ENCODE measurements at regions not wholly inside any gene's neighbourhood (a gene's known extent, or its start where the extent isn't known, plus 50 kb on each side); places are given as distances from the start of the nearest gene placed in this dataset.
"Not testable (repeated sequence)": the region's sequence is repeated elsewhere in the genome, so short reads cannot be mapped to it uniquely, and the experiment has no call there.

DNA sequence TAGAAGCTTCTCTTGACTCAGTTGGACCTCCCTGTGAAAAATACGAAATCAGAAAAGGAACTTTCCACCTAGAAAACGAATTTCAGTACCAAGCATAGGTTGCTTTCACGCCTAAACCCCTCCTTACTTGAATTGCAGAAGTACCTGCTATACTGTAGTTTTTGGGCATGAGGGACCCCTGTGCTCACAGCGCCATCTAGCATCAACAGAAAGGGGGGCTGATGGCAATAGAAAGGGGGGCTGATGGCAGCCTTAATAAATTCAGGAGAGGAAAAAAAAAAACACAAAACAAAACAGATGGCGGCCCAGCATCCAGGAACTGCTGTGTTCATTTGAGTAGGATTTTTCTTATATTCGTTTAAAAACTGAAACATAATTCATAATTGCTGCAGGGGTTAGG, 96.7 kb downstream of the NPAP1 start:
- DNase-seq: no peak
- Mint-ChIP-seq H3K9me3 (peaks cover 10 to 27% of the 10 kb centered on the region in 2 donors), H3K36me3 (ENCODE audit: insufficient read depth) (peaks cover 4% of the 10 kb centered on the region), H3K27ac (no peak overlapping the region), H3K4me3 (no peak overlapping the region), H3K27me3 (no peaks in the 10 kb centered on the region), H3K4me1 (ENCODE audit: low read depth in 2 of 2) (peaks cover 0 to 3% of the 10 kb centered on the region in 2 donors)
- ATAC-seq (replicated peaks): no peak

DNA sequence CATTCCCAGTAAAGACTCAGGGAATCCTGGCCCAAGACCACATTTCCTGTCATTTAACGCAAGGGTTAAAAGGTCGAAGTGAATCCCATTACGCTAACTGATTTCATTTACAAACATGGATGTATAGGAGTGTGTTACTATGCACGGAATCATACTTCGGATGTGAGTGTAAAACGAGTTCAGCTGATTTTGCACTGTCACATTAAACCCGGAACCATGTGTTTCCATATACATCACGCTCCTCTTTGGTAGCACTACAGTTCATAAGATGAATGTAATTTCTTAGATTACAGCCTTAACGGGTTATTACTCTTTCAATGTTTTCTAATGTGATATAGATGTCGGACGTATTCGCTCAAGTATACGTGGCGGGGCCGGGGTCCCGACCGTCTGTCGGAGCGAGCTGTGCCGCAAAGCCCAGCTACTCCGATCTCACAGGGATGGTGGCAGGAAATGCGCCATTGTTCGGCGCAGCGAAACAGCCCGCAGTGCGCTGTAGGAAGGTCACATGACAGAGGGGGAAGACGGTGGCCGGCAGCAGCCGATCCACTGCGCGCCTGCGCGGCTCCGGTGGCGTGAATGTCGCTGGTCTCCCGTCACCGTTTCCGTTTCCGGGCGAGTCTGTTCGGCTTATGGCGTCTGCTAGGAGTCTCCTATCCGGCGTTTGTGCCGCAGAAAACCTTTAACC, 97.3 kb downstream of the NPAP1 start:
- peak overlapping the region; percentile 63 to 78 for H3K4me3 Mint-ChIP-seq

DNA sequence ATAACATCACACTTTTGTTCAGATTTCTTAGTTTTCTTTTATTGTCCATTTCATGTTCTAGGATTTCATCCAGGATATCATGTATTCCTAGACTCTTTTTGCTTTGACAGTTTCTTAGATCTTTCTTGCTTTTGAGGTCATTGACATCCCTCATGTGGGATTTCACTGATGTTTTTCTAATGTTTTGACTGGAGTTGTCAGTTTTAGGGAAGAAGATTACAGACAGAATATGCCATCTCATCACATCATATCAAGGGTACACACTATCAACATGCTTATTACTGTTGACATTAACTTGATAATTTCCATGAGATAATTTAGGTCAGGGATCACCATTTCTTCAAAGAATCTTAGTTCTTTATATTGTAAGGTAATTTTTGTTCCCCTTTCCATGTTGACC, 101.7 kb downstream of the NPAP1 start:
- Mint-ChIP-seq H3K4me1 (ENCODE audit: low read depth in 2 of 2) (peaks cover 0 to 3% of the 10 kb centered on the region in 2 donors), H3K27me3 (no peaks in the 10 kb centered on the region), H3K9me3 (peaks cover 7 to 18% of the 10 kb centered on the region in 2 donors), H3K4me3 (no peak overlapping the region), H3K36me3 (ENCODE audit: insufficient read depth) (peaks cover 4% of the 10 kb centered on the region), H3K27ac (no peak overlapping the region)
- ATAC-seq (replicated peaks) (no peak), DNase-seq (no peak)

More for the DNA sequence above, 97.3 kb downstream of the NPAP1 start:
- ATAC-seq (replicated peaks) (peak; percentile 89), DNase-seq (peak; percentile 13 to 39 (median 13))
- Mint-ChIP-seq H3K4me1 (ENCODE audit: low read depth in 2 of 2) (peaks cover 0 to 3% of the 10 kb centered on the region in 2 donors), H3K36me3 (ENCODE audit: insufficient read depth) (peaks cover 4% of the 10 kb centered on the region), H3K27me3 (no peaks in the 10 kb centered on the region), H3K9me3 (peaks cover 10 to 27% of the 10 kb centered on the region in 2 donors), H3K27ac (peak overlapping the region in 1 of 2 donors; percentile 6)

DNA sequence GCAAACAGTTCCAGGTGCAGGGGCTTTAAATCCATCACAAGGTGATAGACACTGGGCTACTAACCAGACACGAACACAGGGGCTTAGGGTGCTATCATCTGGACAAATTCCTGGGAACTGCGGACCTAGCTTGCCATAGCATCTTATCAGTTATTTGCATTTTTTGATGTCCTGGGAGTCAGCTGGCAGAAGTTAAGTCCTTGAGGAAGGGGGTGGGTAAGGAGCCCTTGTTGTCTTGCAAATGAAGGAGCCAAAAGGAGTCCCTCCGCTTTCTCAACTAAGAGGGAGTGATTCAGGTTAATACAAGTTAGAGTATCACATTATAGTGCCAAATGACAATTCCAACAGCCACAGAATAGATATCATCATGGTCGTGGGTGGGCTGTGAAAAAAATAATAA, 108.9 kb downstream of the NPAP1 start:
- H3K27me3 Mint-ChIP-seq: no peaks in the 10 kb centered on the region
- ATAC-seq (replicated peaks) (no peak), DNase-seq (no peak)
- no peak overlapping the region for H3K27ac Mint-ChIP-seq
- H3K36me3 Mint-ChIP-seq (ENCODE audit: insufficient read depth): no peaks in the 10 kb centered on the region
- no peaks in the 10 kb centered on the region for H3K4me1 Mint-ChIP-seq (ENCODE audit: low read depth in 2 of 2)
- peaks cover 4 to 14% of the 10 kb centered on the region in 2 donors for H3K9me3 Mint-ChIP-seq
- no peak overlapping the region for H3K4me3 Mint-ChIP-seq

DNA sequence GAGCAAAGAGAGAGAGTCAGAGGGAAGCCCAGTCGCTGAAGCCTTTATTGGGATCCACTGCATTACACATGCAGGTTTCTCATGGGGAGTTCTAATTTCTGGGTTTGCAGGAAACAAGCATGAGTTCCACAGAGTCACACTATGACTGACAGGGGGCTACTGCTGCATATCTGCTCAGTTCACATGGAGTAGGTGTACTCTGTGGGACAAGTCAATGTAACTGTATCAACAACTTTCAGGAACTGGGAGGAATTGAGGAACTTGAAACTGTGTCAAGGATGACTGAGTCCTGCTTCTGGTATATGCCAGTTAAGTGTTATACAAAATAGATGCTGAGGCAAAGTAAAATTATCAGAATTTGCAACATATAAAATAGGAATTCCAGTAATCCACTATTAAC, 110.8 kb downstream of the NPAP1 start:
- Mint-ChIP-seq H3K9me3 (peaks cover 7 to 14% of the 10 kb centered on the region in 2 donors), H3K27me3 (no peaks in the 10 kb centered on the region), H3K27ac (no peak overlapping the region), H3K4me1 (ENCODE audit: low read depth in 2 of 2) (no peaks in the 10 kb centered on the region), H3K36me3 (ENCODE audit: insufficient read depth) (no peaks in the 10 kb centered on the region), H3K4me3 (no peak overlapping the region)
- ATAC-seq (replicated peaks): no peak
- DNase-seq: no peak

DNA sequence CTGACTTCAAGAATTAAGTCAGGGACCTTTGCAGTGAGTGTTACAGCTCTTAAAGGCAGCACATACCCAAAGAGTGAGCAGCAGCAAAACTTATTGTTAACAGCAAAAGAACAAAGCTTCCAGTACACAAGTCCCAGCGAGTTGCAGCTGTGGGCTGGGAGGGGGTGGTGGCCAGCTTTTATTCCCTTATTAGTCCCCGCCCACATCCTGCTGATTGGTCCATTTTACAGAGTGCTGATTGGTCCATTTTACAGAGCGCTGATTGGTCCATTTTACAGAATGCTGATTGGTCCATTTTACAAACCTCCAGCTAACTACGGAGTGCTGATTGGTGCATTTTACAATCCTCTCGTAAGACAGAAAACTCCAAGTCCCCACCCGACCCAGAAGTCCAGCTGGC, 127.0 kb downstream of the NPAP1 start:
- not testable (repeated sequence) for ATAC-seq (replicated peaks); H3K27ac Mint-ChIP-seq; H3K4me3 Mint-ChIP-seq; H3K27me3 Mint-ChIP-seq; H3K4me1 Mint-ChIP-seq (ENCODE audit: low read depth in 2 of 2); DNase-seq; H3K36me3 Mint-ChIP-seq (ENCODE audit: insufficient read depth); H3K9me3 Mint-ChIP-seq

DNA sequence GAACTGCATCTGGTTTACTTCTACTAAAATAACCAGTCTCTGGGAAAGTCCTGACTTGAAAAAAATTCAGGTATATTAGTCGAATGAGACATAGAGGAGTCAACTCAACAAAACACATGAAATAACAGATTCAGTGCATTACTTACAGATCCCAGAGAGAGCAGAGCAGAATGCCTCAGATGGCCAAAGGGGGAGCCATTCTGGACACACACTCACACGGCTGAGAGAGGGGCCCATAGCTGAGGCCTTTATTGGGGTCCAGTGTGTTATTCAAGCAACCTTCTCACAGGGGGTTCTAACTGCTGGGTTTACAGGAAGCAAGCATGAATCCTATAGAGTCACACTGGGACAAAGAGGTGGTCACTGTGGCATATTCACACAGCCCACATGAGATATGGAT, 135.1 kb upstream of the SNRPN start:
- ATAC-seq (replicated peaks): no peak
- no peak overlapping the region for H3K27ac Mint-ChIP-seq
- no peak for DNase-seq
- no peaks in the 10 kb centered on the region for H3K36me3 Mint-ChIP-seq (ENCODE audit: insufficient read depth)
- H3K9me3 Mint-ChIP-seq: peaks cover 6 to 7% of the 10 kb centered on the region in 2 donors
- no peaks in the 10 kb centered on the region for H3K4me1 Mint-ChIP-seq (ENCODE audit: low read depth in 2 of 2)
- H3K4me3 Mint-ChIP-seq: no peak overlapping the region
- no peaks in the 10 kb centered on the region for H3K27me3 Mint-ChIP-seq

DNA sequence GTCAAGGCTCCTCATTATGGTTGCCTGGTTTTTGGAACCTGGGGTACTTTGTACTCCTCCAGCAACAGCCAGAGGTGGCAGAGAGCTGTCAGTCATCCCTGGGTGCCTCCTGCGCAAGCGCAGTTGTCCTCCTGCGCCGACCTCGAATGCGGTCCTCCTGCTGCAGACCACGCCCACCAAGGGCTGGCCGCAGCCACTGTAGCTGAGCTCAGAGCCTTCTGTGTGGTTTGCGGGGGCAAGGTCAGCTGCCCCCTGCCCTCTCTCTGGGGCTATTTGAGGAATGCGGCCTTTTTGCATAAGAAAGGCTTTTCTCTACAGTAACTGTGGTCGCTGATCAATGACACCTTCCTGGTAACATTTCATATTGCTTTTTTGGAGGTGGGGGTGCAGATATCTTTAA, 131.3 kb upstream of the SNRPN start:
- peaks cover 0 to 5% of the 10 kb centered on the region in 2 donors for H3K9me3 Mint-ChIP-seq
- no peaks in the 10 kb centered on the region for H3K4me1 Mint-ChIP-seq (ENCODE audit: low read depth in 2 of 2)
- no peak for DNase-seq
- H3K27ac Mint-ChIP-seq: no peak overlapping the region
- H3K27me3 Mint-ChIP-seq: no peaks in the 10 kb centered on the region
- no peak for ATAC-seq (replicated peaks)
- H3K36me3 Mint-ChIP-seq (ENCODE audit: insufficient read depth): no peaks in the 10 kb centered on the region
- no peak overlapping the region for H3K4me3 Mint-ChIP-seq

DNA sequence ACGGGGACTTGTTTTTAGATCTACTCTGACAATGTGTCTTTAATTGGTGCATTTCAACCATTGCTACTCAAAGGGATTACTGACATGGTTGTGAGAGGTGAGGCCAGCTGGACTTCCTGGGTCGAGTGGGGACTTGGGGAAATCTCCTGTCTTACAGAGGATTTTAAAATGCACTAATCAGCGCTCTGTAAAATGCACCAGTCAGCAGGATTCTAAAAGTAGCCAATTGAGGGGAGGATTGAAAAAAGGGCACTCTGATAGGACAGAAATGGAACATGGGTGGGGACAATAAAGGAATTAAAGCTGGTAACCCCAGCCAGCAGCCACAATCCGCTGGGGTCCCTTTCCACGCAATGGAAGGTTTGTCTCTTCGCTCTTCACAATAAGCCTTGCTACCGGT, 122.5 kb upstream of the SNRPN start:
- Mint-ChIP-seq H3K27ac (no peak overlapping the region), H3K4me1 (ENCODE audit: low read depth in 2 of 2) (peaks cover 0 to 3% of the 10 kb centered on the region in 2 donors), H3K27me3 (no peaks in the 10 kb centered on the region), H3K4me3 (no peak overlapping the region), H3K9me3 (peaks cover 10 to 21% of the 10 kb centered on the region in 2 donors), H3K36me3 (ENCODE audit: insufficient read depth) (no peaks in the 10 kb centered on the region)
- DNase-seq: no peak
- ATAC-seq (replicated peaks): no peak

DNA sequence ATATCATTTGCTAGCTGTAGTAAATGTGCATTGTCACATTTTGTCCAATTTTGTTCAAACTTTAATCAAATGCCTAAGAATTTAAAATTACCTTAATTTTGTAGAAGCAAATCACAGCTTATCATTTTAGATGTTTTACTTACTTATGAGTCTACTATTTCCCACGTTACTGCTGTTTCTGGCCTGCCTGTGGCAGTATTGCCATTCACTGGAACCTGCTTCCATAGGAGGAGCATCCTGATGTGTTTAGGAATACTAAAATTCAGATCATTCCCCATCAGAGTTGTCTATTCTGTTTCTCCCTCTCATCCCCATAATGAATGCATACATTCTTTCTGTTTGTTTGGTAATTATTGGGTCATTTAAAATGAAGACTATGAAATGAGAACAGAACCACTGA, 119.5 kb upstream of the SNRPN start:
- H3K9me3 Mint-ChIP-seq: peaks cover 7 to 9% of the 10 kb centered on the region in 2 donors
- no peak for ATAC-seq (replicated peaks)
- no peak overlapping the region for H3K4me3 Mint-ChIP-seq
- no peak overlapping the region for H3K27ac Mint-ChIP-seq
- H3K27me3 Mint-ChIP-seq: no peaks in the 10 kb centered on the region
- no peak for DNase-seq
- H3K36me3 Mint-ChIP-seq (ENCODE audit: insufficient read depth): no peaks in the 10 kb centered on the region
- H3K4me1 Mint-ChIP-seq (ENCODE audit: low read depth in 2 of 2): no peaks in the 10 kb centered on the region

DNA sequence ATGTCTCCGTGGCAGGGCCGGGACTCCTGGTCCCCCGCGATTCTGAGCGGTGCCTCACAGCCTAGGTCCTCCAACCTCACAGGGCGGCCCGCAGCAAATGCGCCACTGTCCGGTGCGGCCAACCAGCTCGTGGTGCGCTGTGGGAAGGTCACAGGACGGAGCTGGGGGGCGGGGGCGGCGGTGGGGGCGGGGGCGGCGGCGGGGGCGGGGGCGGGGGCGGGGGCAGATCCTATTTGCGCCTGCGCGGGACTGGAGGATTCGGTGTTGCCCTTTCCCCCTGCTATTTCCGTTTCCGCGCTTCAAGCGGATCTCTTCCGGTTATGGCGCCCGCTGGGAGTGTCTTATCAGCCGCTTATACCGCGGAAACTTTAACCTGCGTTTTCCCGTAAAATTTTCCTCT, 106.7 kb upstream of the SNRPN start:
- no peak for ATAC-seq (replicated peaks)
- peak overlapping the region in 1 of 2 donors; percentile 50 for H3K4me3 Mint-ChIP-seq
- peaks cover 6 to 18% of the 10 kb centered on the region in 2 donors for H3K9me3 Mint-ChIP-seq

DNA sequence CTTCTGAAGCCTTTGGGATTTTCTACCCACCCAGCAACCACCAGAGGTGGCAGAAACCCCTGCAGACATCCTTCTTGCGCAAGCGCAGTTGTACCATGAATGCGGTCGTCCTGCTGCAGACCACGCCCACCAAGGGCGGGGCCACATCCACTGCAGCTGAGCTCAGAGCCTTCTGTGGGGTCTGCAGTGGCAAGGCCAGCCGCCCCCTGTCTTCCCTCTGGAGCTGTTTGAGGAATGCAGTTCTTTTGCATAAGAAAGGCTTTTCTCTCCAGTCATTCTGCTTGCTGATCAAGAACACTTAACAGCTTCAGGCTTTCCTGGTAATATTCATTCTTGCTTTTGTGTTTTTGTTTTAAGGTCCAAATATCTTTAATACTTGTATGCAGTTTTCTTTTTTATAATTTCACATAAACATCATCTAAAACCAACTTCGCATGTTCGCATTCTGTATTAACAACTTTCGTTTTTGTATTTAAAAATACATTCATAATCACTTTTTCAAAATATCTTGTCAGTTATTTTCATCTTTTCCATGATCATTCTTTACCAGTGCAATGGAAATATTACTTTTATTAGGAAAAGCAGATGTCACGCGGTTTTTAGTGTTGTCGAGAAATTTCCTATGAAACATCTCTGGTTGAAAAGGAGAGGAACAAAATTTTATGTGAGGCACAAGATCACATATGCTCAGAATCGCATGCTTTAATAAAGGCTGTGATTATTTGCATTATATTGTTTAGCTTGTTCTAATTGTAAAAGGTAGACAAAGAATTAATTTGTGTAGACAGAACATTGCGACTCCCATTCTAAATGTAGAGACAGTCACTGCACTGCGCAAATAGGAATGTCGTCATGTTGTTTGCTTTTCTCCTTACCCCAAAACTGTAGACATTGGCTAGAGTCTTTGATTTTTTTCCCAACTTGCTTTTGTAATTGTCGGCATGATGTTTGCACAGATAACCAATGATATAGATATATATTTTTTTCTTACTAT, 98.1 kb upstream of the SNRPN start:
- ATAC-seq (replicated peaks) (no peak), DNase-seq (no peak)
- Mint-ChIP-seq H3K4me1 (ENCODE audit: low read depth in 2 of 2) (no peaks in the 10 kb centered on the region), H3K36me3 (ENCODE audit: insufficient read depth) (no peaks in the 10 kb centered on the region), H3K27ac (no peak overlapping the region), H3K4me3 (no peak overlapping the region), H3K27me3 (peaks cover 0 to 16% of the 10 kb centered on the region in 2 donors), H3K9me3 (no peaks in the 10 kb centered on the region)

More for the DNA sequence above, 106.7 kb upstream of the SNRPN start:
- H3K4me1 Mint-ChIP-seq (ENCODE audit: low read depth in 2 of 2): peaks cover 0 to 1% of the 10 kb centered on the region in 2 donors
- DNase-seq: no peak
- no peak overlapping the region for H3K27ac Mint-ChIP-seq
- no peaks in the 10 kb centered on the region for H3K27me3 Mint-ChIP-seq
- no peaks in the 10 kb centered on the region for H3K36me3 Mint-ChIP-seq (ENCODE audit: insufficient read depth)

DNA sequence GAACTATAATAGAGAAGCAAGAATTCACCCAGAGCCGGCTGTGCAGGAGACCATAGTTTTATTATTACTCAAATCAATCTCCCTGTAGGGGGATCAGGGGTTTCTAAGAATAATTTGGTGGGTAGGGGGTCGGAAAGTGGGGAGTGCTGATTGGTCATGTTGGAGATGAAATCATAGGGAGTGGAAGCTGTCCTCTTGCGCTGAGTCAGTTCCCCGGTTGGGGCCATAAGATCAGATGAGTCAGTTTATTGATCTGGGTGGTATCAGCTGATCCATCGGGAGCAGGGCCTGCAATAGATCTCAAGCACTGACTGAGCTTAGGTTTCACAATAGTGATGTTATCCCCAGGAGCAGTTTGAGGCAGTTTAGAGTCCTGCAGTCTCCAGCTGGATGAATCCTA, 97.0 kb upstream of the SNRPN start:
- Mint-ChIP-seq H3K4me3 (no peak overlapping the region), H3K36me3 (ENCODE audit: insufficient read depth) (no peaks in the 10 kb centered on the region), H3K9me3 (peaks cover 0 to 9% of the 10 kb centered on the region in 2 donors), H3K4me1 (ENCODE audit: low read depth in 2 of 2) (no peaks in the 10 kb centered on the region), H3K27ac (no peak overlapping the region), H3K27me3 (peaks cover 0 to 16% of the 10 kb centered on the region in 2 donors)
- no peak for DNase-seq
- ATAC-seq (replicated peaks): no peak
